GM23338 (cell line): ENCODE measurements at regions not wholly inside any gene's neighbourhood (a gene's known extent, or its start where the extent isn't known, plus 50 kb on each side); places are given as distances from the start of the nearest gene placed in this dataset.

Source experiments
- ATAC-seq: fragments of 200-7000 bp; cut with Tn5 transposase; 3 replicates; pipeline ENCODE4 v1.9.1; 2020
- DNase-seq: peaks from one replicate; pipeline ENCODE4 v3.0.0-alpha.2; 2015; ENCODE audit warnings: low spot score
- H2AFZ ChIP-seq: fragments of 200-600 bp; sonication (generic); 2 replicates; pipeline ENCODE4 v1.8.0; 2016; ENCODE audit warnings: antibody characterized with exemption, mild to moderate bottlenecking, moderate library complexity
- H3F3A ChIP-seq: fragments of 200-600 bp; sonication (generic); replicated peaks from 2 replicates; pipeline ENCODE4 v1.8.0; 2017; ENCODE audit warnings: antibody characterized with exemption, mixed run types, low read depth
- H3K27ac ChIP-seq: fragments of 200-600 bp; sonication (generic); 2 replicates; pipeline ENCODE4 v1.6.1; 2016; ENCODE audit warnings: low read depth
- H3K27me3 ChIP-seq: fragments of 200-600 bp; sonication (generic); 2 replicates; pipeline ENCODE4 v1.8.0; 2016; ENCODE audit warnings: mild to moderate bottlenecking, mixed run types, moderate library complexity; ENCODE audit not compliant: insufficient read depth
- H3K36me3 ChIP-seq: fragments of 200-600 bp; sonication (generic); 2 replicates; pipeline ENCODE4 v1.8.0; 2016; ENCODE audit warnings: mild to moderate bottlenecking; ENCODE audit not compliant: insufficient read depth
- H3K4me1 ChIP-seq: fragments of 200-600 bp; sonication (generic); 2 replicates; pipeline ENCODE4 v1.8.0; 2016; ENCODE audit warnings: mild to moderate bottlenecking, moderate library complexity; ENCODE audit not compliant: insufficient read depth
- H3K4me2 ChIP-seq: fragments of 200-600 bp; sonication (generic); 2 replicates; pipeline ENCODE4 v1.7.1; 2017; ENCODE audit warnings: mixed run types
- H3K4me3 ChIP-seq: fragments of 200-600 bp; sonication (generic); 2 replicates; pipeline ENCODE4 v1.6.1; 2016; ENCODE audit warnings: mixed run types
- H3K79me2 ChIP-seq: fragments of 200-600 bp; sonication (generic); replicated peaks from 2 replicates; pipeline ENCODE4 v1.8.0; 2017; ENCODE audit warnings: mild to moderate bottlenecking; ENCODE audit not compliant: insufficient read depth
- H3K9me2 ChIP-seq: fragments of 200-600 bp; sonication (generic); 2 replicates; pipeline ENCODE4 v1.8.0; 2017; ENCODE audit not compliant: insufficient read depth
- H4K20me1 ChIP-seq: fragments of 200-600 bp; sonication (generic); replicated peaks from 2 replicates; pipeline ENCODE4 v1.8.0; 2017; ENCODE audit warnings: mild to moderate bottlenecking; ENCODE audit not compliant: insufficient read depth
- H3K27ac Mint-ChIP-seq: 2 replicates; pipeline ENCODE4 v1.8.0; 2020; ENCODE audit warnings: inconsistent platforms, mild to moderate bottlenecking, moderate library complexity, mixed read lengths
- H3K27me3 Mint-ChIP-seq: 3 replicates; pipeline ENCODE4 v1.8.0; 2022; ENCODE audit warnings: low read depth, mild to moderate bottlenecking, moderate library complexity, mixed read lengths, inconsistent platforms; ENCODE audit not compliant: insufficient read depth, poor library complexity
- H3K36me3 Mint-ChIP-seq: 3 replicates; pipeline ENCODE4 v1.8.0; 2021; ENCODE audit warnings: low read depth, mild to moderate bottlenecking, inconsistent platforms, moderate library complexity, mixed read lengths
- H3K4me1 Mint-ChIP-seq: 3 replicates; pipeline ENCODE4 v1.8.0; 2020; ENCODE audit warnings: mild to moderate bottlenecking, inconsistent platforms, mixed read lengths
- H3K4me3 Mint-ChIP-seq: 3 replicates; pipeline ENCODE4 v1.8.0; 2021; ENCODE audit warnings: moderate library complexity, mild to moderate bottlenecking, inconsistent platforms, mixed read lengths
- H3K9me3 Mint-ChIP-seq: 3 replicates; pipeline ENCODE4 v1.8.0; 2020; ENCODE audit warnings: moderate library complexity, mild to moderate bottlenecking, inconsistent platforms, mixed read lengths
- EZH2 ChIP-seq: fragments of 200-600 bp; sonication (generic); IDR thresholded peaks from one replicate; pipeline ENCODE4 v1.8.0; 2017; ENCODE audit warnings: antibody characterized with exemption, mild to moderate bottlenecking, low read depth; ENCODE audit not compliant: unreplicated experiment
- EZH2phosphoT487 ChIP-seq: fragments of 200-600 bp; sonication (generic); IDR thresholded peaks from one replicate; pipeline ENCODE4 v1.8.1; 2018; ENCODE audit warnings: antibody characterized with exemption; ENCODE audit not compliant: unreplicated experiment
- POLR2AphosphoS5 ChIP-seq: IDR thresholded peaks from 2 replicates; pipeline ENCODE4 v1.6.1; 2016; ENCODE audit warnings: antibody characterized with exemption, low read depth
- STAT1 ChIP-seq: IDR thresholded peaks from one replicate; pipeline ENCODE4 v1.6.1; 2016; ENCODE audit warnings: antibody characterized with exemption; ENCODE audit not compliant: unreplicated experiment
- ZNF114 ChIP-seq: fragments of 250-450 bp; sonication (Bioruptor Pico); IDR thresholded peaks from 2 replicates; pipeline ENCODE4 v1.5.0; 2020; ENCODE audit warnings: mild to moderate bottlenecking, moderate library complexity
- TF ChIP-seq, protein P1 (sequence below), 2 experiments: fragments of 200-600 bp in 1 of 2; sonication (generic) in 1 of 2; conservative IDR thresholded peaks; 2 replicates each; pipeline versions ENCODE4 v1.5.1 to v1.6.1; 2016 to 2017; ENCODE audit warnings: antibody characterized with exemption in 2 of 2, low read depth in 2 of 2, mild to moderate bottlenecking in 2 of 2, moderate library complexity in 1 of 2
- TF ChIP-seq, protein P2 (sequence below): IDR thresholded peaks from 2 replicates; pipeline ENCODE4 v1.6.1; 2016; ENCODE audit warnings: antibody characterized with exemption

DNA sequence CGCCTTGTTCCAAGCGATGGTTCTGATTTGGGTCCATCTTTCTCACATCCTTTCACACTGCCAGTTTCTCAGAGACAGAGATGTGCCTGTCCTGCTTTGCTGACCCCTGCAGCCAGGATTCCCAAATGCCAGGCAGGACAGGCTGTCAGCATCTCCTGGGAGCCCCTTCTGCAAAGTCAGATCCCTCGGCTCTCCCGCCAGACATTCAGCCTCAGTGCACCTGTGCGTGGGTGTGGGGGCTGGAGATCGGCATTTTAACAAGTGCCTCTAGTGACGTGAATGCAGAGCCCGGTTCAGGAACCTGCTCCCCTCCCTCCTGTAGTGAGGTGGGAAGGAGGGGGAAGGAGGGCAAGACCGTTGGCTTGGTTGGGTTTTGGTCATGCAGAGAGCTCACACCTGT lies 108.9 kb upstream of the FGF3 start:
- peaks cover 17% of the 10 kb centered on the region for H3K4me1 Mint-ChIP-seq
- H3K4me3 ChIP-seq = no peak overlapping the region
- no peaks in the 10 kb centered on the region for H3K9me2 ChIP-seq
- ATAC-seq (no peak), DNase-seq (no peak)
- H4K20me1 ChIP-seq = no peaks in the 10 kb centered on the region
- no peak overlapping the region for H2AFZ ChIP-seq
- TF ChIP-seq STAT1 = no peak
- no peak for TF ChIP-seq EZH2phosphoT487
- no peak for TF ChIP-seq ZNF114 (CRISPR knock-in tag)
- TF ChIP-seq, protein P1, sequence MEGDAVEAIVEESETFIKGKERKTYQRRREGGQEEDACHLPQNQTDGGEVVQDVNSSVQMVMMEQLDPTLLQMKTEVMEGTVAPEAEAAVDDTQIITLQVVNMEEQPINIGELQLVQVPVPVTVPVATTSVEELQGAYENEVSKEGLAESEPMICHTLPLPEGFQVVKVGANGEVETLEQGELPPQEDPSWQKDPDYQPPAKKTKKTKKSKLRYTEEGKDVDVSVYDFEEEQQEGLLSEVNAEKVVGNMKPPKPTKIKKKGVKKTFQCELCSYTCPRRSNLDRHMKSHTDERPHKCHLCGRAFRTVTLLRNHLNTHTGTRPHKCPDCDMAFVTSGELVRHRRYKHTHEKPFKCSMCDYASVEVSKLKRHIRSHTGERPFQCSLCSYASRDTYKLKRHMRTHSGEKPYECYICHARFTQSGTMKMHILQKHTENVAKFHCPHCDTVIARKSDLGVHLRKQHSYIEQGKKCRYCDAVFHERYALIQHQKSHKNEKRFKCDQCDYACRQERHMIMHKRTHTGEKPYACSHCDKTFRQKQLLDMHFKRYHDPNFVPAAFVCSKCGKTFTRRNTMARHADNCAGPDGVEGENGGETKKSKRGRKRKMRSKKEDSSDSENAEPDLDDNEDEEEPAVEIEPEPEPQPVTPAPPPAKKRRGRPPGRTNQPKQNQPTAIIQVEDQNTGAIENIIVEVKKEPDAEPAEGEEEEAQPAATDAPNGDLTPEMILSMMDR (conservative IDR thresholded peaks at IDR 0.05; ENCODE audit: low read depth in 2 of 2) = no peak
- TF ChIP-seq POLR2AphosphoS5 = no peak
- no peaks in the 10 kb centered on the region for H3F3A ChIP-seq
- no peaks in the 10 kb centered on the region for H3K79me2 ChIP-seq
- H3K27ac Mint-ChIP-seq = no peak overlapping the region
- H3K4me2 ChIP-seq = no peak overlapping the region
- H3K27me3 Mint-ChIP-seq = peaks cover 12% of the 10 kb centered on the region
- H3K9me3 Mint-ChIP-seq = no peaks in the 10 kb centered on the region
- H3K36me3 ChIP-seq = no peaks in the 10 kb centered on the region
- H3K4me3 Mint-ChIP-seq = no peak overlapping the region
- no peaks in the 10 kb centered on the region for H3K36me3 Mint-ChIP-seq
- no peaks in the 10 kb centered on the region for H3K27me3 ChIP-seq
- no peak overlapping the region for H3K27ac ChIP-seq
- H3K4me1 ChIP-seq = peaks cover 7% of the 10 kb centered on the region; the same call in 1 of the 2 replicates

GRCh38 chr11:69928975-69929374 lies 109.8 kb upstream of the FGF3 start:
- TF ChIP-seq EZH2phosphoT487 (no peak), EZH2 (no peak)
- TF ChIP-seq, protein P2, sequence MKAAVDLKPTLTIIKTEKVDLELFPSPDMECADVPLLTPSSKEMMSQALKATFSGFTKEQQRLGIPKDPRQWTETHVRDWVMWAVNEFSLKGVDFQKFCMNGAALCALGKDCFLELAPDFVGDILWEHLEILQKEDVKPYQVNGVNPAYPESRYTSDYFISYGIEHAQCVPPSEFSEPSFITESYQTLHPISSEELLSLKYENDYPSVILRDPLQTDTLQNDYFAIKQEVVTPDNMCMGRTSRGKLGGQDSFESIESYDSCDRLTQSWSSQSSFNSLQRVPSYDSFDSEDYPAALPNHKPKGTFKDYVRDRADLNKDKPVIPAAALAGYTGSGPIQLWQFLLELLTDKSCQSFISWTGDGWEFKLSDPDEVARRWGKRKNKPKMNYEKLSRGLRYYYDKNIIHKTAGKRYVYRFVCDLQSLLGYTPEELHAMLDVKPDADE = no peak
- Mint-ChIP-seq H3K9me3 (no peaks in the 10 kb centered on the region), H3K27ac (no peak overlapping the region), H3K36me3 (no peaks in the 10 kb centered on the region), H3K4me1 (peaks cover 17% of the 10 kb centered on the region), H3K4me3 (no peak overlapping the region), H3K27me3 (peaks cover 12% of the 10 kb centered on the region)
- Histone ChIP-seq H3K4me1 (peaks cover 7% of the 10 kb centered on the region; the same call in 1 of the 2 replicates), H3K4me2 (no peak overlapping the region), H2AFZ (no peak overlapping the region), H3K36me3 (no peaks in the 10 kb centered on the region), H3K27ac (no peak overlapping the region), H4K20me1 (no peaks in the 10 kb centered on the region), H3K9me2 (no peaks in the 10 kb centered on the region), H3K4me3 (no peak overlapping the region), H3F3A (no peaks in the 10 kb centered on the region), H3K27me3 (no peaks in the 10 kb centered on the region), H3K79me2 (no peaks in the 10 kb centered on the region)
- ATAC-seq (no peak), DNase-seq (no peak)
